ENCODE measurements at regions not wholly inside any gene's neighbourhood (a gene's known extent, or its start where the extent isn't known, plus 50 kb on each side); places are given as distances from the start of the nearest gene placed in this dataset.
"Not testable (repeated sequence)": the region's sequence is repeated elsewhere in the genome, so short reads cannot be mapped to it uniquely, and the experiment has no call there.

DNA sequence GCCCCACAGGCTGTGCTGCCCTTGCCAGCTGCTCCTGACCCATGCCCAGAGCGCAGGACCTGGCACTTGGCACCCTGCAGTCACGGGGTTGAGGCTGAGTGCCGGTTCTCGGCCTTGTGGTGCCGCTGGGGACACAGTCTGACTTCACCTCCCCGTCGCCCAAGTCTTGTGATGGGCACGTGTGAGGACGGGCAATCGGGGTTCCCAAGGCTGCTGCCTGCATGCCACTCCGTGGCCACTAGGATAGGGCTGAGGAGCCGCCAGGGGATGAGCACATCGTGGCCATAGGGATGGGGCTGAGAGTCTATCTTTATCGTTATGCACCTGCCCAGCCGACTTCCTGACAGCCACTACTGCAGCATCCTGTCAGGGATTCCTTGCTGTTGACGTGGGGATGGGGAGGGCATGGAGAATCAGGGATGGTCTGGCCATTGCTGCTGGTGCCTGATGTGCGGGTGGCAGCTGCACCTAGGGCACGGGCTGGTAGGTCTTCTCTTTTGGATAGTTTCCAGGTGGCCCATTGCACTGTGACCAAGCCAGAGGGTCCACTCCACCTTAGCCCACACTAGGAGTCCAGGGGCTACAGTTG lies 243.5 kb downstream of the FOXD4L6 start:
- not testable (repeated sequence) for DNase-seq

DNA sequence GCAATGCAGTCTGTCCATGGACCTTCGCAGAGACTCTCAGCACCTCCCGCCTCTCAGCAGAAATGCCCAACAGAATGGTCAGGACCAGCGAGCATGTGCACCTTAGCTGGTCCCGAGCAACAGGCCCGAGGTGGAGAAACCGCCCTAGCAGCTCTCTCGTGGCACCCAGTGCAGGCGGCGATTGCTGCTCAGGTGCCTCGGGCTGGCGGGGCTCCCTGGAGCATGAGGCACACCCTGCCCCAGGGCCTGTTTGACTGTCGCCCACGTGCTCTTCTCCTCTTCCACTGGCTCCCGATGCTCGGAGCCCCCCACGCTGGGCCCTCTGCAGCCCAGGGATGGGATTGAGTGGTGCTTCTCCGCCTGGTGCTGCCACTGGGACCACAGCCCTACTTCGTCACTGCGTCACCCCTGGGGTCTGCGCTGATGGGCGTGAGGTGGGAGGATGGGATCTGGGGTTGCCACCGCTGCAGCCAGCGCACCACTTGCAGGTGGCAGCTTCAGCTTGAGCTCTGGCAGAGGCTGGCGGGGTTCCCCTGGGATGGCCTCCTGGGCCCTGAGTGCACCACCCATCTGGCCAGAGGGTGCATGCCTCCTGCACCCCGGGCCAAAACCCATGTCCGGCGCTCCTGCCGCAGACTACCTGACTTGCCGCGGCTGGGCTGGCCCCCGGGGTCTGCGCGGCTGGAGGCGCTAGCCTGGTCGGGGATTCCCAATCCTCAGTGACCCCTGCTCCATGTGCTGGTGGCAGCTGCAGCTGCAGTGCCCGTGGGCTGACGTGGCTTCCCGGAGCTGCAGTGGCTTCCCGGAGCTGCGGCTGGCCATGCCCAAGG lies 244.2 kb downstream of the FOXD4L6 start:
- no peak for DNase-seq

DNA sequence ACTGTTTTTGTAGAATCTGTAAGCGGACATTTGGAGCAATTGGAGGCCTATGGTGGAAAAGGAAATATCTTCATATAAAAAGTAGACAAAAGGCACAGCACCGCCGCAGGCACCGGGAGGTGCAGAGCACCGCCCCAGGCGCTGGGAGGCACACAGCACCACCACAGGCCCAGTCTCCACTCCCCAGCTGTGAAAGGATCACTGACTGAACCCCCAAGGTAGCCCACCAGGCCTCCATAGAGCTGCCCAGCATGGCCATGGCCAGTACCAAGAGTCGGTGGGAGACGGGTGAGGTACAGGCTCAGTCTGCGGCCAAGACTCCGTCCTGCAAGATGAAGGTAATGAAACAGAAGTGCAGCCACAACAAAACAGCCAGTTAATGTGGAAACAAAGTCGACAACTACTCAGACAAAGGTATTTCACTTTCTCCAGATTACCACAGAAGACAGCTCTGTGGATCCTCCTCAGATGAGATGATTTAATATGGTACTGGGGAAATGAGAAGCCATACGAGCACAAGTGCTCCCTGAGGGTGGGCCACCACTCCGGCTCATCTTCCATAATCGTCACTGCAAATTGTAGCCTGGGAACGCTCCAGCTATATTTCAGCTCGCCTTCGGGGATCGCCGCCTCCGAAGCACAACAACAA lies 244.9 kb downstream of the FOXD4L6 start:
- DNase-seq, result not testable (repeated sequence)

DNA sequence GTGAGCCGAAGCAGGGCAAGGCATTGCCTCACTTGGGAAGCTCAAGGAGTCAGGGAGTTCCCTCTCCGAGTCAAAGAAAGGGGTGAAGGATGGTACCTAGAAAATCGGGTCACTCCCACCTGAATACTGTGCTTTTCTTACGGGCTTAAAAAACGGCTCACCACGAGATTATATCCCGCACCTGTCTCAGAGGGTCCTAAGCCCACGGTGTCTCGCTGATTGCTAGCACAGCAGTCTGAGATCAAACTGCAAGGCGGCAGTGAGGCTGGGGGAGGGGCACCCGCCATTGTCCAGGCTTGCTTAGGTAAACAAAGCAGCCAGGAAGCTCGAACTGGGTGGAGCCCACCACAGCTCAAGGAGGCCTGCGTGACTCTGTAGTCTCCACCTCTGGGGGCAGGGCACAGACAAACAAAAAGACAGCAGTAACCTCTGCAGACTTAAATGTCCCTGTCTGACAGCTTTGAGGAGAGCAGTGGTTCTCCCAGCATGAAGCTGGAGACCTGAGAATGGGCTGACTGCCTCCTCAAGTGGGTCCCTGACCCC lies 254.7 kb downstream of the FOXD4L6 start:
- not testable (repeated sequence) for DNase-seq

DNA sequence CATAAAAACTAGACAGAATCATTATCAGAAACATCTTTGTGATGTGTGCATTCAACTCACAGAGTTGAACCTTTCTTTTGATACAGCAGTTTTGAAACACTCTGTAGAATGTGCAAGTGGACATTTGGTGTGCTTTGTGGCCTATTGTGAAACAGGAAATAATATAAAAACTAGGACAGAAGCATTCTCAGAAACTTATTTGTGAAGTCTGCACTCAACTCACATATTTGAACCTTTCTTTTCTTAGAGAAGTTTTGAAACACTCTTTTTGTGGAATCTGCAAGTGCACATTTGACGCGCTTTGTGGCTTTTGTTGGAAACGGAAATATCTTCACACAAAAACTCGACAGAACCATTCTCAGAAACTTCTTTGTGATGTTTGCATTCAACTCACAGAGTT lies 260.0 kb downstream of the FOXD4L6 start:
- not testable (repeated sequence) for DNase-seq

Data from hematopoietic multipotent progenitor cell treated with erythropoietin and hydrocortisone succinate and interleukin-3 and kit ligand, for 8 days (in vitro differentiated cells).